ENCODE measurements at regions not wholly inside any gene's neighbourhood (a gene's known extent, or its start where the extent isn't known, plus 50 kb on each side); places are given as distances from the start of the nearest gene placed in this dataset.

DNA sequence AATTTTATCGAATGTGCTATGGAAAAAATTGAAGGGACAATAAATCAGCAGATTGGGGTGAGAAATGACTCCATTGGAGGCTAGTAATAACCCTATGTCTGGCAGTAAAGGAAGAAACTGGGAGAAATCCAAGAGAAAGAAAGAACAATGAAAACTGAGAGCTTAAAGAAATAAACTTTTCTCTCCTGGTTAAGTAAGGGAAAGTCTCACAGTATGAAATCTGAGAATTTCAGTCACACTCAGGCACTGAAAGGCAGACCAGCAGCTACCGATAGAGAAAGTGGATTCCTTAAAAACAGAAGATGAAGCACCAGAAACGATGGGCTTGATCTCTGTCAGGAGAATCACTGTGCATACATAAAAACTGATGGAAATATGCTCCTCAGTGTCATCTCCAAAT lies 404.2 kb downstream of the PLPP3 start:
- TF ChIP-seq CTCF (conservative IDR thresholded peaks at IDR 0.05; ENCODE audit: low read length): no peak
- TF ChIP-seq EZH2phosphoT487 (IDR thresholded peaks at IDR 0.05; ENCODE audit: borderline replicate concordance, low read depth, low read length): no peak
